Neuronal stem cell (in vitro differentiated cells): ENCODE measurements at regions not wholly inside any gene's neighbourhood (a gene's known extent, or its start where the extent isn't known, plus 50 kb on each side); places are given as distances from the start of the nearest gene placed in this dataset.

Experiments used
- DNase-seq: peaks from one replicate; pipeline ENCODE4 v3.0.0-alpha.2; 2013; ENCODE audit warnings: low spot score
- H2AFZ ChIP-seq: one replicate; pipeline ENCODE4 v1.6.1; 2013; ENCODE audit warnings: mild to moderate bottlenecking, low read length, inconsistent platforms
- H2AK5ac ChIP-seq: 2 replicates; pipeline ENCODE4 v1.6.1; 2013; ENCODE audit warnings: low read depth, mild to moderate bottlenecking, inconsistent platforms, low read length, moderate library complexity, mixed read lengths
- H2BK120ac ChIP-seq: 2 replicates; pipeline ENCODE4 v1.6.1; 2013; ENCODE audit warnings: low read depth, mild to moderate bottlenecking, inconsistent platforms, low read length, moderate library complexity, mixed read lengths
- H2BK12ac ChIP-seq: one replicate; pipeline ENCODE4 v1.6.1; 2013; ENCODE audit warnings: low read length, inconsistent platforms
- H2BK15ac ChIP-seq: 2 replicates; pipeline ENCODE4 v1.6.1; 2013; ENCODE audit warnings: mild to moderate bottlenecking, low read length, inconsistent platforms, mixed read lengths
- H2BK5ac ChIP-seq: one replicate; pipeline ENCODE4 v1.6.1; 2013; ENCODE audit warnings: inconsistent platforms, mild to moderate bottlenecking, low read length, moderate library complexity
- H3K14ac ChIP-seq: one replicate; pipeline ENCODE4 v1.6.1; 2013; ENCODE audit warnings: low read length, inconsistent platforms
- H3K18ac ChIP-seq: 2 replicates; pipeline ENCODE4 v1.6.1; 2013; ENCODE audit warnings: low read length, inconsistent platforms
- H3K23ac ChIP-seq: 2 replicates; pipeline ENCODE4 v1.6.1; 2013; ENCODE audit warnings: low read depth, mild to moderate bottlenecking, mixed read lengths, low read length, inconsistent platforms; ENCODE audit not compliant: poor library complexity
- H3K27ac ChIP-seq: replicated peaks from 3 replicates; pipeline ENCODE4 v1.5.1; 2013; ENCODE audit warnings: low read length, inconsistent platforms
- H3K27me3 ChIP-seq, 3 experiments: 2 replicates each; pipeline ENCODE4 v1.6.1; 2013; ENCODE audit warnings: low read length in 3 of 3, mild to moderate bottlenecking in 2 of 3, inconsistent platforms in 1 of 3, low read depth in 1 of 3, mixed read lengths in 1 of 3, moderate library complexity in 1 of 3; ENCODE audit not compliant: control insufficient read depth in 3 of 3, insufficient read depth in 3 of 3
- H3K36me3 ChIP-seq, 2 donors: replicated peaks in 1 of 2; 2 replicates each; pipeline ENCODE4 v1.6.1; 2013; ENCODE audit warnings: low read length in 2 of 2; ENCODE audit not compliant: control insufficient read depth in 2 of 2, insufficient read depth in 2 of 2
- H3K4ac ChIP-seq: 2 replicates; pipeline ENCODE4 v1.6.1; 2013; ENCODE audit warnings: inconsistent platforms, mild to moderate bottlenecking, low read length, moderate library complexity
- H3K4me1 ChIP-seq, 2 donors: 1 replicate in 1 of 2; 2 replicates in 1 of 2; pipeline ENCODE4 v1.6.1; 2013; ENCODE audit warnings: low read length in 2 of 2, low read depth in 1 of 2; ENCODE audit not compliant: control insufficient read depth in 2 of 2, insufficient read depth in 1 of 2
- H3K4me2 ChIP-seq: one replicate; pipeline ENCODE4 v1.6.1; 2013; ENCODE audit warnings: mild to moderate bottlenecking, low read length, inconsistent platforms; ENCODE audit not compliant: insufficient read depth, poor library complexity, severe bottlenecking
- H3K4me3 ChIP-seq, 2 donors: 2 replicates each; pipeline ENCODE4 v1.5.1; 2013; ENCODE audit warnings: low read length in 2 of 2, mild to moderate bottlenecking in 2 of 2, inconsistent platforms in 1 of 2, moderate library complexity in 1 of 2
- H3K79me1 ChIP-seq: one replicate; pipeline ENCODE4 v1.6.1; 2013; ENCODE audit warnings: low read depth, mild to moderate bottlenecking, inconsistent platforms, low read length, moderate library complexity
- H3K9ac ChIP-seq: one replicate; pipeline ENCODE4 v1.6.1; 2013; ENCODE audit warnings: mild to moderate bottlenecking, low read depth, low read length, inconsistent platforms; ENCODE audit not compliant: poor library complexity
- H3K9me3 ChIP-seq, 2 donors: replicated peaks in 1 of 2; 2 replicates each; pipeline versions ENCODE3 to v1.6.1; 2013; ENCODE audit warnings: low read length in 2 of 2, mild to moderate bottlenecking in 2 of 2, inconsistent platforms in 1 of 2, low read depth in 1 of 2, mixed read lengths in 1 of 2, moderate library complexity in 1 of 2; ENCODE audit not compliant: control insufficient read depth in 2 of 2, insufficient read depth in 1 of 2
- H4K8ac ChIP-seq: one replicate; pipeline ENCODE4 v1.6.1; 2013; ENCODE audit warnings: low read depth, mild to moderate bottlenecking, inconsistent platforms, low read length, moderate library complexity
- H4K91ac ChIP-seq: one replicate; pipeline ENCODE4 v1.6.1; 2013; ENCODE audit warnings: low read length, low read depth, mild to moderate bottlenecking, inconsistent platforms; ENCODE audit not compliant: poor library complexity
- WGBS, 2 donors: extraction: QIAGEN DNeasy Blood & Tissue Kit; methylation state at CpG; one replicate each; pipeline ENCODE4 v1.1.7; 2013; ENCODE audit warnings: missing lambda C conversion rate in 2 of 2, mixed read lengths in 1 of 2; ENCODE audit not compliant: insufficient read length in 2 of 2, insufficient replicate concordance in 1 of 2; ENCODE audit errors: extremely low coverage in 2 of 2; 5-methylcytosine and 5-hydroxymethylcytosine counted together

GRCh38 chr3:30984855-30985749, 90.6 kb upstream of the GADL1 start:
- Histone ChIP-seq H3K9me3 (no peaks in the 10 kb centered on the region), H4K8ac (no peak overlapping the region), H3K36me3 (no peaks in the 10 kb centered on the region), H2BK120ac (no peak overlapping the region), H3K4me3 (no peak overlapping the region), H3K4ac (no peak overlapping the region), H2BK5ac (no peak overlapping the region), H3K4me1 (peaks cover 0 to 8% of the 10 kb centered on the region in 2 donors), H3K4me2 (no peak overlapping the region), H3K14ac (no peak overlapping the region), H2AK5ac (no peak overlapping the region), H4K91ac (no peak overlapping the region), H3K27me3 (no peaks in the 10 kb centered on the region), H3K18ac (no peak overlapping the region), H3K23ac (no peak overlapping the region), H2BK12ac (no peak overlapping the region), H3K27ac (no peak overlapping the region), H2AFZ (no peak overlapping the region), H3K79me1 (no peaks in the 10 kb centered on the region), H2BK15ac (no peak overlapping the region), H3K9ac (no peak overlapping the region)
- no peak for DNase-seq
- no CpG with 5 or more reads among the region's 4 CpGs for WGBS, 2 donors

DNA sequence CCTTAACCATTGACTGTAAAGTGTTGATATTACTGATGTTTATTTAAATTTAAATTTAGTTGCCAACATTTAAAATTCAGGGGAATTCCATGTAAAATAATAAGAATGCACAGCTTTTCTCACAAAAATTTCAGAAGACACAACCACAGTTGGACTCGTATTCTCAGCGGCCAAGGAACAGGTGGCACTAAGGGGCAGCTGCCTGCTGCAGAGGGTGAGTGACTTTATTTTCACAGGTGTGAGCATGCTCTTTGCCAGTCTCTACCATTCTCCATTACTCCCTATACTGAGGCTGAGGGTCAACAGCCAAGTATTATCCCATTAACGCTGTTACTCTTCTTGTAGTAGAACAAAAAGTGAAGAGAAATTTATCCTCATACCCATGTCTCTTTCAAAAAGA, 92.1 kb upstream of the GADL1 start:
- no CpG with 5 or more reads among the region's 3 CpGs for WGBS, 2 donors
- no peak overlapping the region for H2BK15ac ChIP-seq
- H2BK120ac ChIP-seq, result no peak overlapping the region
- no peak overlapping the region for H4K8ac ChIP-seq
- H3K9ac ChIP-seq, result no peak overlapping the region
- H3K27ac ChIP-seq, result no peak overlapping the region
- H3K4me3 ChIP-seq, result no peak overlapping the region
- H2BK5ac ChIP-seq, result no peak overlapping the region
- H4K91ac ChIP-seq, result no peak overlapping the region
- no peak overlapping the region for H3K14ac ChIP-seq
- H3K79me1 ChIP-seq, result no peaks in the 10 kb centered on the region
- H2AK5ac ChIP-seq, result no peak overlapping the region
- no peak overlapping the region for H3K4me2 ChIP-seq
- no peak overlapping the region for H2BK12ac ChIP-seq
- no peak for DNase-seq
- no peak overlapping the region for H3K23ac ChIP-seq
- no peak overlapping the region for H2AFZ ChIP-seq
- H3K27me3 ChIP-seq, result no peaks in the 10 kb centered on the region
- H3K36me3 ChIP-seq, result no peaks in the 10 kb centered on the region
- peaks cover 0 to 8% of the 10 kb centered on the region in 2 donors for H3K4me1 ChIP-seq
- H3K9me3 ChIP-seq, result no peaks in the 10 kb centered on the region
- H3K18ac ChIP-seq, result no peak overlapping the region
- no peak overlapping the region for H3K4ac ChIP-seq

DNA sequence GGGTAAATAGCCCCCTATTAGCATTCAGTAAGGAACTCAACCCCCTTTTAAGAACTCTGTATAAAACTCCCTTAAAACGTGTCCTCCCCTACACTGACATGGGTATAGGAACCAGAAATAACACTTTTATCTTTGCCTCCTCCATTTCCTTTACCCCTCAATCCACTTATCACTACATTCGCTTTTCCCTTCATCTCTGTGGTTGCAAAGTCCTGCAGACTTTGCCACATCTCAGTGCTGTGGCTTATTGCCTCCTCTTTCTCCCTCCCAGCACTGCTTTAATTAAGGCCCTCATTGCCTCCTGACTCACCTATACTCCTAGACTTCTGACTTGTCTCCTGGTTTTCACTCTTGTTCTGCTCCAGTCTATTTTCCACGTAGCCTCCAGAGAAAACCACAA, 94.3 kb upstream of the GADL1 start:
- H3K27ac ChIP-seq, result no peak overlapping the region
- H3K36me3 ChIP-seq, result no peaks in the 10 kb centered on the region
- no peak overlapping the region for H2AK5ac ChIP-seq
- no peak overlapping the region for H3K23ac ChIP-seq
- H2BK15ac ChIP-seq, result no peak overlapping the region
- H3K18ac ChIP-seq, result no peak overlapping the region
- H2AFZ ChIP-seq, result no peak overlapping the region
- no peak overlapping the region for H2BK12ac ChIP-seq
- no peak for DNase-seq
- no peak overlapping the region for H3K4me2 ChIP-seq
- H3K79me1 ChIP-seq, result no peaks in the 10 kb centered on the region
- no peak overlapping the region for H3K9ac ChIP-seq
- no peak overlapping the region for H2BK120ac ChIP-seq
- H3K4me3 ChIP-seq, result no peak overlapping the region
- H4K8ac ChIP-seq, result no peak overlapping the region
- H3K4me1 ChIP-seq, result peaks cover 0 to 8% of the 10 kb centered on the region in 2 donors
- H2BK5ac ChIP-seq, result no peak overlapping the region
- H3K4ac ChIP-seq, result no peak overlapping the region
- 100% methylated on average over 1 of the region's 3 CpGs; no CpG with 5 or more reads in 1 of the 2 donors for WGBS, 2 donors
- H3K27me3 ChIP-seq, result no peaks in the 10 kb centered on the region
- no peaks in the 10 kb centered on the region for H3K9me3 ChIP-seq
- no peak overlapping the region for H3K14ac ChIP-seq
- no peak overlapping the region for H4K91ac ChIP-seq

DNA sequence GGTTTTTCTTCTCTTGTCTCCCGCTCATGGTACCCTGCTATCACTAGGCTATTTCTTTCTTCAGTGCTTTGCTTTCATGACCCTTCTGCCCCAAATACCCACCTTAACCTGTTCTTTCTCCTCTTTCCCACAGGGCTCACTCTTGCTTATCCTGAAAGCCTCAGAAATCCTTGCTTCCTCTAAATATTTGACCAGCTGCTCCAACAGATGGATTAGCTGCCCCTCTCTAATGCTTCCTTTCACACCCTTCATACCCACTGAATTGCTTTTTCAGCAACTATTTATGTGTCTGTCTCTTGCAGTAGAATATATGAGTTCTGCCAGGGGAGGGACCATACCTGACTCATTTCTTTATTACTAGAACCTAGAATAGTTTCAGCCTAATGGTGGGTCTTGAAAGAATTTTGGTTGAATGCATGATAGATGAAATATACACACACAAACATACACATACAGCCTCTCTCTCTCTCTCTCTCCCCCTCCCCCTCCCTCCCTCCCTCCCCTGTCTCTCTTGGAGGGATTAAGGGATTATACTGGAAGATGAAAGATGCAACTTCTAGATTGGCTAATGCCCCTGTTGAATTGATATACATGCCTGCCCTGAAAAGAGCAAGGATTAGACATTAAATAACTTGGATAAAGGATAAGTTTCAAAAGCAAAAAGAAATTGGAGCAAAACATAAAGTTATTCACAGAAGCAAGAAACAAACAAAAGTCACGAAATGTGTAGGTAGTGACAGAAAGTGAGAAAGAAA, 95.0 kb upstream of the GADL1 start:
- Histone ChIP-seq H3K79me1 (no peaks in the 10 kb centered on the region), H3K4me2 (no peak overlapping the region), H3K36me3 (no peaks in the 10 kb centered on the region), H3K9ac (no peak overlapping the region), H2BK120ac (no peak overlapping the region), H2AK5ac (no peak overlapping the region), H2BK12ac (no peak overlapping the region), H4K91ac (no peak overlapping the region), H3K9me3 (no peaks in the 10 kb centered on the region), H3K27me3 (no peaks in the 10 kb centered on the region), H3K18ac (no peak overlapping the region), H3K14ac (no peak overlapping the region), H3K4me1 (peaks cover 0 to 8% of the 10 kb centered on the region in 2 donors), H3K4me3 (no peak overlapping the region), H3K27ac (no peak overlapping the region), H2AFZ (no peak overlapping the region), H3K23ac (no peak overlapping the region), H4K8ac (no peak overlapping the region), H2BK5ac (no peak overlapping the region), H2BK15ac (no peak overlapping the region), H3K4ac (no peak overlapping the region)
- WGBS, 2 donors, result no CpG with 5 or more reads among the region's 2 CpGs
- no peak for DNase-seq
